Left lung (tissue), 4 donors: ENCODE measurements at regions not wholly inside any gene's neighbourhood (a gene's known extent, or its start where the extent isn't known, plus 50 kb on each side); places are given as distances from the start of the nearest gene placed in this dataset.

ENCODE experiments used
- ATAC-seq: fragments of 200-7000 bp; cut with Tn5 transposase; one replicate; pipeline ENCODE4 v1.9.1; 2020; ENCODE audit warnings: moderate library complexity
- DNase-seq, 4 donors: peaks; one replicate each; pipeline ENCODE4 v3.0.0-alpha.2; 2013 to 2020
- H3K27ac ChIP-seq, 2 donors: fragments of 200-600 bp; sonication (generic) in 1 of 2; one replicate each; pipeline versions ENCODE4 v1.5.0 to v1.8.0; 2020 to 2021
- H3K27me3 ChIP-seq, 2 donors: fragments of 200-600 bp; sonication (generic) in 1 of 2; one replicate each; pipeline versions ENCODE4 v1.5.0 to v1.8.0; 2020 to 2021
- H3K36me3 ChIP-seq, 2 donors: fragments of 200-600 bp; sonication (generic) in 1 of 2; one replicate each; pipeline versions ENCODE4 v1.5.0 to v1.8.0; 2020 to 2021
- H3K4me1 ChIP-seq, 2 donors: fragments of 200-600 bp; one replicate each; pipeline ENCODE4 v1.8.0; 2021
- H3K4me3 ChIP-seq, 2 donors: fragments of 200-600 bp; sonication (generic) in 1 of 2; one replicate each; pipeline versions ENCODE4 v1.5.0 to v1.8.0; 2020 to 2021; ENCODE audit warnings: mild to moderate bottlenecking in 1 of 2
- H3K9me3 ChIP-seq, 2 donors: fragments of 200-600 bp; sonication (generic) in 1 of 2; one replicate each; pipeline versions ENCODE4 v1.5.0 to v1.8.0; 2020 to 2021
- intact Hi-C, 2 donors: fragments of 100-400 bp; cut with DNase I; formaldehyde crosslinking; loops; one replicate each; pipeline versions ENCODE4 v1.11.2 to v1.14.2; 2022
- TF ChIP-seq, protein P1 (sequence below), 2 donors: fragments of 200-600 bp; sonication (generic) in 1 of 2; IDR thresholded peaks; one replicate each; pipeline versions ENCODE4 v1.5.0 to v1.8.0; 2021; ENCODE audit warnings: antibody characterized with exemption in 2 of 2
- donor health status: DM: no; HTN: yes; CAD: no.
- donor health status: DM: no; HTN: no; CAD: no.

DNA sequence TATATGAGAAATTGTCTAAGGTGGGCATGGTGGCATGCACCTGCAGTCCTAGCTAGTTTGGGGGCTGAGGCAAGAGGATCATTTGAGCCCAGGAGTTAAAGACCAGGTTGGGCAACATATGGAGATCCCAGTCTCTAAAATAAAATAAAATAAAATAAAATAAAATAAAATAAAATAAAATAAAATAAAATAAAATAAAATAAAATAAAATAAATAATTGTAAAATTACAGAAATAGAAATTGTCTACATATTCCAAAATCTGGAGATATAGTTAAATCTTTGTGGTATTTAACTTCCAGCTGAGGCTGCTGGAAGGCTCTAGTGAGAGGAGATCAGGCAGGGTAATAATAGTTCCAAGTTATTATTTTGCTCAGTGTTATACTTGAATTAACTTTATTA is 1432.1 kb upstream of the CDH2 start:
- intact Hi-C loops: no loop called here
- H3K4me3 ChIP-seq: no peak overlapping the region
- no peaks in the 10 kb centered on the region for H3K27me3 ChIP-seq
- peaks cover 0 to 38% of the 10 kb centered on the region in 2 donors for H3K9me3 ChIP-seq
- DNase-seq (no peak), ATAC-seq (no peak)
- H3K4me1 ChIP-seq: no peaks in the 10 kb centered on the region
- H3K27ac ChIP-seq: no peak overlapping the region
- no peaks in the 10 kb centered on the region for H3K36me3 ChIP-seq
- TF ChIP-seq, protein P1, sequence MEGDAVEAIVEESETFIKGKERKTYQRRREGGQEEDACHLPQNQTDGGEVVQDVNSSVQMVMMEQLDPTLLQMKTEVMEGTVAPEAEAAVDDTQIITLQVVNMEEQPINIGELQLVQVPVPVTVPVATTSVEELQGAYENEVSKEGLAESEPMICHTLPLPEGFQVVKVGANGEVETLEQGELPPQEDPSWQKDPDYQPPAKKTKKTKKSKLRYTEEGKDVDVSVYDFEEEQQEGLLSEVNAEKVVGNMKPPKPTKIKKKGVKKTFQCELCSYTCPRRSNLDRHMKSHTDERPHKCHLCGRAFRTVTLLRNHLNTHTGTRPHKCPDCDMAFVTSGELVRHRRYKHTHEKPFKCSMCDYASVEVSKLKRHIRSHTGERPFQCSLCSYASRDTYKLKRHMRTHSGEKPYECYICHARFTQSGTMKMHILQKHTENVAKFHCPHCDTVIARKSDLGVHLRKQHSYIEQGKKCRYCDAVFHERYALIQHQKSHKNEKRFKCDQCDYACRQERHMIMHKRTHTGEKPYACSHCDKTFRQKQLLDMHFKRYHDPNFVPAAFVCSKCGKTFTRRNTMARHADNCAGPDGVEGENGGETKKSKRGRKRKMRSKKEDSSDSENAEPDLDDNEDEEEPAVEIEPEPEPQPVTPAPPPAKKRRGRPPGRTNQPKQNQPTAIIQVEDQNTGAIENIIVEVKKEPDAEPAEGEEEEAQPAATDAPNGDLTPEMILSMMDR (IDR thresholded peaks at IDR 0.05): no peak

DNA sequence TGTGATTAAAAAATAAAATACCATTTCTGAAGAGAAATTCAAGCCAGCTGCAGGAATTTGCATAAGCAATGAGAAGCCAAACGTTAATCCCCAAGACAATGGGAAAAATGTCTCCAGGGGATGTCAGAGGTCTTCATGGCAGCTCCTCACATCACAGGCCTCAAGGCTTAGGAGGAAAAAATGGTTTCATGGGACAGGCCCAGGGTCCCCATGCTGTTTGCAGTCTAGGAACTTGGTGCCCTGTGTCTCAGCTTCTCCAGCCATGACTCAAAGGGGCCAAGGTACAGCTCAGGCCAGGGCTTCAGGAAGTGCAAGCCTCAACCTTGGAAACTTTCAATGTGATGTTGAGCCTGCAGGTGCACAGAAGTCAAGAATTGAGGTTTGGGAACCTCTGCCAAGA is 1428.4 kb upstream of the CDH2 start:
- DNase-seq: no peak
- Histone ChIP-seq H3K27ac (no peak overlapping the region), H3K9me3 (peaks cover 0 to 34% of the 10 kb centered on the region in 2 donors), H3K4me3 (no peak overlapping the region), H3K27me3 (no peaks in the 10 kb centered on the region), H3K36me3 (no peaks in the 10 kb centered on the region), H3K4me1 (no peaks in the 10 kb centered on the region)
- no peak for ATAC-seq
- TF ChIP-seq, protein P1 (IDR thresholded peaks at IDR 0.05): no peak
- intact Hi-C loops: no loop called here

GRCh38 chr18:29596959-29597358 is 1420.0 kb upstream of the CDH2 start:
- no peaks in the 10 kb centered on the region for H3K9me3 ChIP-seq
- H3K27me3 ChIP-seq: no peaks in the 10 kb centered on the region
- TF ChIP-seq, protein P1 (IDR thresholded peaks at IDR 0.05): no peak
- no peaks in the 10 kb centered on the region for H3K36me3 ChIP-seq
- H3K4me3 ChIP-seq: no peak overlapping the region
- no peak for ATAC-seq
- no peaks in the 10 kb centered on the region for H3K4me1 ChIP-seq
- no peak overlapping the region for H3K27ac ChIP-seq
- DNase-seq: no peak
- intact Hi-C loops: no loop called here

DNA sequence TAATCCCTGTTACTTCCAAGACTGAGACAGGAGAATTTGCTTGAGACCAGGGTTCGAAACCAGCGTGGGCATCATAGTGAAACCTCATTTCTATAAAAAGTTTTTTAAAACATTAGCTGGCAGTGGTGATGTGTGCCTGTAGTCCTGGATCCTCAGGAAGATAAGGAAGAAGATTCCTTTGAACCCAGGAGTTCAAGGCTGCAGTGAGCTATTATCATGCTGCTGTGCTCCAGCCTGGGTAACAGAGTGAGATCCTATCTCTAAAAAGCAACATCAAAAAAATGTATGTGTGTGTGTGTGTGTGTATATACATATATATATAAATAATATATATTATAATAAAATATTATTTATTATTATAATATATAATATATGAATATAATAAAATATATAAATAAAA is 1417.6 kb upstream of the CDH2 start:
- Histone ChIP-seq H3K4me3 (no peak overlapping the region), H3K27me3 (no peaks in the 10 kb centered on the region), H3K9me3 (peaks cover 0 to 3% of the 10 kb centered on the region in 2 donors), H3K27ac (no peak overlapping the region), H3K4me1 (no peaks in the 10 kb centered on the region), H3K36me3 (no peaks in the 10 kb centered on the region)
- intact Hi-C loops: no loop called here
- ATAC-seq (no peak), DNase-seq (no peak)
- TF ChIP-seq, protein P1 (IDR thresholded peaks at IDR 0.05): no peak

GRCh38 chr18:29588446-29589100 is 1411.6 kb upstream of the CDH2 start:
- Histone ChIP-seq H3K4me1 (no peaks in the 10 kb centered on the region), H3K36me3 (no peaks in the 10 kb centered on the region), H3K27me3 (no peaks in the 10 kb centered on the region), H3K4me3 (no peak overlapping the region), H3K9me3 (peaks cover 0 to 12% of the 10 kb centered on the region in 2 donors), H3K27ac (no peak overlapping the region)
- TF ChIP-seq, protein P1 (IDR thresholded peaks at IDR 0.05): no peak
- DNase-seq: peak in 1 of 4 donors; percentile 59
- intact Hi-C loops: no loop called here
- ATAC-seq: no peak
